ENCODE measurements at regions not wholly inside any gene's neighbourhood (a gene's known extent, or its start where the extent isn't known, plus 50 kb on each side); places are given as distances from the start of the nearest gene placed in this dataset.

DNA sequence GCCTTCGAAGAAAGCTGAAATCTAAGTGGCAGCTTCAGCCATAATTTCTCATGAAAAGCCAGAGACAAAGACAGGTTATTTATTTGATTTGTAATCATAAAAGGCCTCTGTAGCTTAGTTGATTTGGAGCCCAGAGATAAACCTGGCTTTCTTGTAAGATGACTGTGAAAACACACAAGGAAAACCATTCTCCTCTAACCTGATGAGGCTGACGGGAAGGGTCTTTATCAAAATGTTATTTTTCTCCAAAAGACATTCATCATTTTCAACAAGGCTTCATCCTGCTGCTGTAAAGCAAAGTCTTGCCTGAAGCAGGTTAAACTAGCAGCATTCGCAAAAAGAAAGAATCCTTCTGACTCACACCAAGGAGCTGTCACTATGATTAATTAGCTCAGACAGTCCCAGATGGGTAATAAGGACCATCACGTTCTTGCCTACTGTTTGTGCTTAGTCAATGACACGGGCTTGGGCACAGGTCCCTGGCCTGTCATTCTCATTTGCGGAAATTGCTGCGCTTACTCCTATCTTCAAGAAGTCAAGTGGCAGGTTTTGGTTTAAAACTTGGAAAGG is 286.6 kb downstream of the C12orf75 start:
- WGBS (ENCODE audit: insufficient coverage, insufficient replicate concordance, low lambda C conversion rate, missing lambda C conversion rate) = 43% methylated on average over 7 of the region's 7 CpGs
- H4K20me1 ChIP-seq (ENCODE audit: control insufficient read depth, insufficient read depth) = no peaks in the 10 kb centered on the region
- no peaks in the 10 kb centered on the region for H3K4me1 ChIP-seq (ENCODE audit: control insufficient read depth, insufficient read depth, low read length)
- no TSS peak for BruUV-seq (replicated peaks)
- no peak for TF ChIP-seq ATF2 (IDR thresholded peaks at IDR 0.05; ENCODE audit: low read length)
- no peak for TF ChIP-seq NFXL1 (IDR thresholded peaks at IDR 0.05; ENCODE audit: borderline replicate concordance)
- no peak for TF ChIP-seq CBX5 (IDR thresholded peaks at IDR 0.05; ENCODE audit: low read depth)
- no peak for TF ChIP-seq STAT3 (IDR thresholded peaks at IDR 0.05; ENCODE audit: low read depth, low read length)
- no peak for TF ChIP-seq NR2C1 (IDR thresholded peaks at IDR 0.05)
- TF ChIP-seq ZNF217 (IDR thresholded peaks at IDR 0.05) = no peak
- TF ChIP-seq, protein P1, sequence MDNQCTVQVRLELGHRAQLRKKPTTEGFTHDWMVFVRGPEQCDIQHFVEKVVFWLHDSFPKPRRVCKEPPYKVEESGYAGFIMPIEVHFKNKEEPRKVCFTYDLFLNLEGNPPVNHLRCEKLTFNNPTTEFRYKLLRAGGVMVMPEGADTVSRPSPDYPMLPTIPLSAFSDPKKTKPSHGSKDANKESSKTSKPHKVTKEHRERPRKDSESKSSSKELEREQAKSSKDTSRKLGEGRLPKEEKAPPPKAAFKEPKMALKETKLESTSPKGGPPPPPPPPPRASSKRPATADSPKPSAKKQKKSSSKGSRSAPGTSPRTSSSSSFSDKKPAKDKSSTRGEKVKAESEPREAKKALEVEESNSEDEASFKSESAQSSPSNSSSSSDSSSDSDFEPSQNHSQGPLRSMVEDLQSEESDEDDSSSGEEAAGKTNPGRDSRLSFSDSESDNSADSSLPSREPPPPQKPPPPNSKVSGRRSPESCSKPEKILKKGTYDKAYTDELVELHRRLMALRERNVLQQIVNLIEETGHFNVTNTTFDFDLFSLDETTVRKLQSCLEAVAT (IDR thresholded peaks at IDR 0.05) = no peak
- H3K27ac ChIP-seq (ENCODE audit: control insufficient read depth, insufficient read depth) = no peak overlapping the region
- ChIA-PET CTCF (no interaction called here), RAD21 (ENCODE audit: unreplicated experiment) (no interaction called here), SMC1A (ENCODE audit: uncharacterized antibody, unreplicated experiment) (no interaction called here), POLR2A (no interaction called here)
- H3K27me3 ChIP-seq (replicated peaks in 1 of 2; ENCODE audit: control insufficient read depth in 2 of 2, insufficient read depth in 2 of 2, low read length in 1 of 2) = no peaks in the 10 kb centered on the region
- no peaks in the 10 kb centered on the region for H3K9me3 ChIP-seq (replicated peaks; ENCODE audit: control insufficient read depth, insufficient read depth, low read length)
- in situ Hi-C loops (cut with MboI) = no loop called here
- H3K79me2 ChIP-seq (ENCODE audit: control insufficient read depth, insufficient read depth, low read length) = no peaks in the 10 kb centered on the region
- intact Hi-C loops (cut with micrococcal nuclease; ENCODE audit: unreplicated experiment) = no loop called here
- DNase-seq (ENCODE audit: low read depth, low spot score) (no peak), ATAC-seq (no peak), FAIRE-seq (no peak)
- H2AFZ ChIP-seq (ENCODE audit: control insufficient read depth, low read depth, low read length) = no peak overlapping the region
- H3K4me2 ChIP-seq (ENCODE audit: control insufficient read depth, insufficient read depth) = no peak overlapping the region
- no peak overlapping the region for H3K9ac ChIP-seq (ENCODE audit: control insufficient read depth, insufficient read depth, low read length)
- no peak overlapping the region for H3K4me3 ChIP-seq
- H3K36me3 ChIP-seq (ENCODE audit: control insufficient read depth in 2 of 2, insufficient read depth in 2 of 2, low read length in 1 of 2) = no peaks in the 10 kb centered on the region
